Ishikawa (cell line): ENCODE measurements at regions not wholly inside any gene's neighbourhood (a gene's known extent, or its start where the extent isn't known, plus 50 kb on each side); places are given as distances from the start of the nearest gene placed in this dataset.

Experiments
- CEBPB ChIP-seq: IDR thresholded peaks from 2 replicates; pipeline ENCODE4 v1.6.1; 2012
- CREB1 ChIP-seq: IDR thresholded peaks from 2 replicates; pipeline ENCODE4 v1.6.1; 2012; ENCODE audit warnings: low read depth
- EGR1 ChIP-seq: IDR thresholded peaks from 2 replicates; pipeline ENCODE4 v1.6.1; 2012
- EP300 ChIP-seq: IDR thresholded peaks from 2 replicates; pipeline ENCODE4 v1.6.1; 2012; ENCODE audit warnings: borderline replicate concordance
- FOXM1 ChIP-seq: IDR thresholded peaks from 2 replicates; pipeline ENCODE4 v1.6.1; 2012; ENCODE audit warnings: low read depth, borderline replicate concordance
- NFIC ChIP-seq: IDR thresholded peaks from 2 replicates; pipeline ENCODE4 v1.6.1; 2012
- RAD21 ChIP-seq: IDR thresholded peaks from 2 replicates; pipeline ENCODE4 v1.6.1; 2012; ENCODE audit warnings: low read depth
- TAF1 ChIP-seq: IDR thresholded peaks from 2 replicates; pipeline ENCODE4 v1.6.1; 2012; ENCODE audit warnings: low read depth, mild to moderate bottlenecking
- TCF12 ChIP-seq: IDR thresholded peaks from 2 replicates; pipeline ENCODE4 v1.6.1; 2012; ENCODE audit warnings: low read depth
- TEAD4 ChIP-seq: IDR thresholded peaks from 2 replicates; pipeline ENCODE4 v1.6.1; 2012
- YY1 ChIP-seq: IDR thresholded peaks from 2 replicates; pipeline ENCODE4 v1.6.1; 2012; ENCODE audit warnings: low read depth
- TF ChIP-seq, protein P1 (sequence below): IDR thresholded peaks from 2 replicates; pipeline ENCODE4 v1.6.1; 2012
- TF ChIP-seq, protein P2 (sequence below): IDR thresholded peaks from 2 replicates; pipeline ENCODE4 v1.6.1; 2012

DNA sequence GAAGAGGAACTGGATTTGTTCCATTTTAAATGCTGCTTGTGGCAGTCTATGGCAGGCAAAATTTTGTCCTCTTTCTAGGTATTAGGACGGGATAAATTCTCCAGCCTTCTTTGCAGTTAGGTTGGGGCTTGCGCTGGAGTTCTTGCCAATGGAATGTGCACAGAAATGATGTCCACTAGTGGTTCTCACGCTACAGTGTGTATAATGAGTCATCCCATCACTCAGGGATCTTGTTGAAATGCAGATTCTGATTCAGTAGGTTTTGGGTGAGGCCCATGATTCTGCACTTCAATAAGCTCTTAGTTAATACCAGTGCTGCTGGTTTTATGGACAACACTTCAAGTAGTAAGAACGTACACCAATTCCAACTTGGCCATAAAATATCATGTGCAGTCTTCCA, 317.6 kb upstream of the KLF4 start:
- TF ChIP-seq TCF12 = no peak
- no peak for TF ChIP-seq CEBPB
- no peak for TF ChIP-seq TAF1
- no peak for TF ChIP-seq EGR1
- TF ChIP-seq, protein P1, sequence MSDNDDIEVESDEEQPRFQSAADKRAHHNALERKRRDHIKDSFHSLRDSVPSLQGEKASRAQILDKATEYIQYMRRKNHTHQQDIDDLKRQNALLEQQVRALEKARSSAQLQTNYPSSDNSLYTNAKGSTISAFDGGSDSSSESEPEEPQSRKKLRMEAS = no peak
- no peak for TF ChIP-seq NFIC
- no peak for TF ChIP-seq CREB1
- TF ChIP-seq TEAD4 = no peak
- no peak for TF ChIP-seq EP300
- TF ChIP-seq YY1 = no peak
- TF ChIP-seq RAD21 = no peak
- TF ChIP-seq FOXM1 = no peak
- TF ChIP-seq, protein P2, sequence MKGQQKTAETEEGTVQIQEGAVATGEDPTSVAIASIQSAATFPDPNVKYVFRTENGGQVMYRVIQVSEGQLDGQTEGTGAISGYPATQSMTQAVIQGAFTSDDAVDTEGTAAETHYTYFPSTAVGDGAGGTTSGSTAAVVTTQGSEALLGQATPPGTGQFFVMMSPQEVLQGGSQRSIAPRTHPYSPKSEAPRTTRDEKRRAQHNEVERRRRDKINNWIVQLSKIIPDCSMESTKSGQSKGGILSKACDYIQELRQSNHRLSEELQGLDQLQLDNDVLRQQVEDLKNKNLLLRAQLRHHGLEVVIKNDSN = no peak
